ENCODE measurements at regions not wholly inside any gene's neighbourhood (a gene's known extent, or its start where the extent isn't known, plus 50 kb on each side); places are given as distances from the start of the nearest gene placed in this dataset.

GRCh38 chr2:186201371-186201770, 284.7 kb upstream of the ZC3H15 start:
- Mint-ChIP-seq H3K4me1 (ENCODE audit: low read depth) (no peaks in the 10 kb centered on the region), H3K4me3 (no peak overlapping the region), H3K27ac (no peak overlapping the region), H3K9me3 (no peaks in the 10 kb centered on the region), H3K27me3 (ENCODE audit: low read depth) (no peaks in the 10 kb centered on the region), H3K36me3 (ENCODE audit: low read depth) (no peaks in the 10 kb centered on the region)

DNA sequence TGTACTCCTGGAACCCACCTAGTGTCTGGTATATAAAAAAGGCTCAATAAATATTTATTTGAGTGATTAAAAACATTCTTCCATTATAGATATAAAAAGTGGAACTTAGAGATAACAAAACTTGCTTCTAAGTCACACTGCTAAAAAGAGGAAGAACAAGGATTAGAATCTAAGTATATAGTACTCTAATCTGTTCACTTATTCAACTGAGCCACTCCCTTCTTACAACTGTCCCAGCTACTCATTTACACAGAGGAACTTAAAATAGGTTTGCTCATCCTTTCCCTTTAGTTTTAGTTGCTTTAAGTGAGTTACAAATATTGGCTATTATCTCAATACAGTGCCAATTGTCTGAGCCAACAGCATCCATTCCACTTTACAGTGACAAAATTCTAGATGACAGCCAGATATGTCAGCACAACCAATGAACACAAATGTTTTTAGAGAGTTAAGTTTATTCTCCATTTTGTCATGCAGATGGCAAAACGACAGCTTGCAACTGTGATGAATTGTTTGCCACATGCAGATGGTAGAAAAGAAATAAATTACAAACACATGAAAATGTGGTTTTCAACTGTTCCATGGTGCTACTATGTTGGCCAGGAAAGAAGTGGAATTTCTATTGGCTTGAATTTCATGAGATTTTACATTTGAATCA, 280.7 kb upstream of the ZC3H15 start:
- no peaks in the 10 kb centered on the region for H3K36me3 Mint-ChIP-seq (ENCODE audit: low read depth)
- H3K4me1 Mint-ChIP-seq (ENCODE audit: low read depth): no peaks in the 10 kb centered on the region
- H3K27me3 Mint-ChIP-seq (ENCODE audit: low read depth): no peaks in the 10 kb centered on the region
- no peak overlapping the region for H3K27ac Mint-ChIP-seq
- no peaks in the 10 kb centered on the region for H3K9me3 Mint-ChIP-seq
- no peak overlapping the region for H3K4me3 Mint-ChIP-seq

DNA sequence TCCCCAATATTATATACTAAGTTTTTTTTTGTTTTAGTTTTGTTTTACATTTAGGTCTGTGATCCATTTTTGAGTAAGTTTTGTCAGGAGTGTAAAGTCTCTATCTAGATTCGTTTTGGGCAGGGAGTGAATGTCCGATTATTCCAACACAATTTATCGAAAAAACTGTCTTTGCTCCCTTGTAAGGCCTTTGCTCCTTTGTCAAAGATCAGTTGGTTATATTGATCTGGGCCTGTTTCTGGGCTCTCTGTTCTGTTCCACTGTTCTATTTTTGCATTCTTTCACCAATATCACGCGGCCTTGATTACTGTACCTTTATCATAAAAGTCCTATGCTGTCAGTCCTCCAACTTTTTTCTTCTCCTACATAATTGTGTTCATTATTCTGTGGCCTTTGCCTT, 276.5 kb upstream of the ZC3H15 start:
- Mint-ChIP-seq H3K9me3 (no peaks in the 10 kb centered on the region), H3K4me3 (no peak overlapping the region), H3K36me3 (ENCODE audit: low read depth) (no peaks in the 10 kb centered on the region), H3K27me3 (ENCODE audit: low read depth) (no peaks in the 10 kb centered on the region), H3K27ac (no peak overlapping the region), H3K4me1 (ENCODE audit: low read depth) (no peaks in the 10 kb centered on the region)

DNA sequence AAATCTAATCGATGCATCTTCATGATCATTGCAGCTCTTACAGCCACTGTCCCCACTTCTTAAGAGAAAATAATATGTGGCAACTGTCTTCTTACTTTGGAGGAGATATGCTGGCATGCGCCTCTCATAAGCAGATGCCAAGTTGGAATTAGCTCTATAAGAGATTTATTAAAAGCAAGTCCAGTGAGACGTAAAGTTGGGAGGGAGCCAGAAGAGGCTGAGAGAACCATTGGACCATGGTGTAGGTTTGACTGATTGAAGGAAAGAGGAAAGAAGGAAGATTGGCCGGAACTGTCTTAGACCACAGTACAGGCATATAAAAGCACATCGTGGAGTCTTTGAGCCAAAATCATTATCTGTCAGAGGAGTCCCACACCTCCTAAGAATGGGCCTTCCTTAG, 265.7 kb upstream of the ZC3H15 start:
- Mint-ChIP-seq H3K27me3 (ENCODE audit: low read depth) (no peaks in the 10 kb centered on the region), H3K36me3 (ENCODE audit: low read depth) (no peaks in the 10 kb centered on the region), H3K9me3 (peaks cover 6% of the 10 kb centered on the region), H3K4me3 (no peak overlapping the region), H3K4me1 (ENCODE audit: low read depth) (no peaks in the 10 kb centered on the region), H3K27ac (no peak overlapping the region)

DNA sequence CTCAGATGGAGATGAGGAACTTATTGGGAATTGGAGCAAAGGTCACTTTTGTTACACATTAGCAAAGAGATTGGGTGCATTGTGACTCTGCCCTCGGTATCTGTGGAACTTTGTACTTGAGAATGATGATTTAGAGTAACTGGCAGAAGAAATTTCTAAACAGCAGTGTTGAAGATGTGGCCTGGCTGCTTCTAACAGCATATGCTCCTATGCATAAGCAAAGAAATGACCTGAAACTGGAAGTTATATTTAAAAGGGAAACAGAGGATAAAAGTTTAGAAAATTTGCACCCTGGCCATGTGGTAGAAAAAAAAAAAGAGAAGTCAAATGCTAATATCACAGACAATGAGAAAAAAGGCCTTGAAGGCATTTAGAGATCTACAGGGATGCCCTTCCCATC, 256.8 kb upstream of the ZC3H15 start:
- peaks cover 2% of the 10 kb centered on the region for H3K36me3 Mint-ChIP-seq (ENCODE audit: low read depth)
- no peaks in the 10 kb centered on the region for H3K27me3 Mint-ChIP-seq (ENCODE audit: low read depth)
- no peaks in the 10 kb centered on the region for H3K4me1 Mint-ChIP-seq (ENCODE audit: low read depth)
- no peak overlapping the region for H3K4me3 Mint-ChIP-seq
- H3K9me3 Mint-ChIP-seq: peaks cover 56% of the 10 kb centered on the region
- no peak overlapping the region for H3K27ac Mint-ChIP-seq

DNA sequence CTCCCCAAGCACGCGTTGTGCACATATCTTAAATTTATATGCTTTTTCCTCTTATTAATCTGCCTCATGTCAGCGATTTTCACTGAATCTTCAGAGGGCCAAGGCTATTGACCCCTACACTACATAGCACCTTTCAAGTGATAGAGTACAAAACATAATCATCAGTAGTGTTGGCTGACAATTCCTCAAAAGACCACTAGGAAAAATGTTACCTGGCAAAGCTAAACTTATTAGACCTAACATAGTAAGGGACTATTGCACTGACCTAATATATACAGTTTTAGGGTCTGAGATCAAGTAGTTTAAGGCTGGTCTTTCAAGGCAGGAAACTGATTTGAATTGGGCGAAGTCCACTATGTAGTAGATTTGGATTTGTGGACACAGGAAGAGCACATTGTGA, 244.2 kb upstream of the ZC3H15 start:
- H3K27me3 Mint-ChIP-seq (ENCODE audit: low read depth): no peaks in the 10 kb centered on the region
- H3K36me3 Mint-ChIP-seq (ENCODE audit: low read depth): no peaks in the 10 kb centered on the region
- H3K4me3 Mint-ChIP-seq: no peak overlapping the region
- H3K4me1 Mint-ChIP-seq (ENCODE audit: low read depth): no peaks in the 10 kb centered on the region
- peaks cover 2% of the 10 kb centered on the region for H3K9me3 Mint-ChIP-seq
- H3K27ac Mint-ChIP-seq: no peak overlapping the region

- Mint-ChIP-seq H3K27me3 (ENCODE audit: low read depth) (no peaks in the 10 kb centered on the region), H3K9me3 (no peaks in the 10 kb centered on the region), H3K36me3 (ENCODE audit: low read depth) (no peaks in the 10 kb centered on the region)
These were observed 231.3 kb upstream of the ZC3H15 start for GRCh38 chr2:186254759-186255158.

DNA sequence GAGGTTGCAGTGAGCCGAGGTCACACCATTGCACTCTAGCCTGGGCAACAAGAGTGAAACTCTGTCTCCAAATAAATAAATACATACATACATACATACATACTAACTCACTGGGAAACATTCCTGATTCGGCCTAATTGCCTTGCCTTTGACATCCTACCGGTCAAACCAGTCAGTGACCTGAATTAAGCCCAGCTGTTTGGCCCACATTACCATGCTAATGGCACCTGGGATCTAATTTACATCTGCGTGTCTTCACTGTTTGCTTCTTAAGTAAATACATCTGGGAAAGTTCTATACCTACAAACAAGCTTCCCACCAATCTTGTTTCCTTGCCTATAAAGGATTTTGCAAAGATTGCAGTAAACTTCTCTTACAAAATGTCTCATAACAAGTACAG, 230.2 kb upstream of the ZC3H15 start:
- no peaks in the 10 kb centered on the region for H3K36me3 Mint-ChIP-seq (ENCODE audit: low read depth)

More at GRCh38 chr2:186254759-186255158, 231.3 kb upstream of the ZC3H15 start:
- no peak overlapping the region for H3K27ac Mint-ChIP-seq
- H3K4me1 Mint-ChIP-seq (ENCODE audit: low read depth): no peaks in the 10 kb centered on the region
- H3K4me3 Mint-ChIP-seq: no peak overlapping the region

DNA sequence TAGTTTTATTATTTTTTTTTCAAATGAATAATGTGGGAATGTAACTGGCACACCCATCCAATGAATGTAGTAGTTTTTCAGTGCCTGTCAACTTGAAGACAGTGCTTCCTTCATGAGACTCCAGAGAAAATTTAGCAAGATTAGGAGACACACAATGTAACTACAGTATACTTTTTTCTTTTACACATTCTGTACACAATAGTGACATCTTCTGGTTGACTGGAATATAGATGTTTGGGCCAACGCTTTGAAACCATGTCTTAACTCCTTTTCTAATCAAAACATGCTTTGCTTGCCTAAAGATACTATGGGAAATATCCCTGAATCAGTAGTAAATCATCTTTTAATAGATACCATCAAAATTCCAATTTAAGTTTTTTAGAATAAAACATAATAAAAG, 229.5 kb upstream of the ZC3H15 start:
- H3K4me3 Mint-ChIP-seq: no peak overlapping the region
- H3K27me3 Mint-ChIP-seq (ENCODE audit: low read depth): no peaks in the 10 kb centered on the region
- no peak overlapping the region for H3K27ac Mint-ChIP-seq
- no peaks in the 10 kb centered on the region for H3K36me3 Mint-ChIP-seq (ENCODE audit: low read depth)
- no peaks in the 10 kb centered on the region for H3K9me3 Mint-ChIP-seq
- H3K4me1 Mint-ChIP-seq (ENCODE audit: low read depth): no peaks in the 10 kb centered on the region

More for the DNA sequence above, 230.2 kb upstream of the ZC3H15 start:
- H3K27ac Mint-ChIP-seq: no peak overlapping the region
- H3K9me3 Mint-ChIP-seq: no peaks in the 10 kb centered on the region
- H3K27me3 Mint-ChIP-seq (ENCODE audit: low read depth): no peaks in the 10 kb centered on the region
- H3K4me3 Mint-ChIP-seq: no peak overlapping the region
- no peaks in the 10 kb centered on the region for H3K4me1 Mint-ChIP-seq (ENCODE audit: low read depth)

- H3K4me1 Mint-ChIP-seq (ENCODE audit: low read depth): no peaks in the 10 kb centered on the region
- H3K27me3 Mint-ChIP-seq (ENCODE audit: low read depth): no peaks in the 10 kb centered on the region
- H3K4me3 Mint-ChIP-seq: no peak overlapping the region
- H3K36me3 Mint-ChIP-seq (ENCODE audit: low read depth): no peaks in the 10 kb centered on the region
- peaks cover 10% of the 10 kb centered on the region for H3K9me3 Mint-ChIP-seq
- H3K27ac Mint-ChIP-seq: no peak overlapping the region
These were observed 222.3 kb upstream of the ZC3H15 start for GRCh38 chr2:186263673-186264250.

DNA sequence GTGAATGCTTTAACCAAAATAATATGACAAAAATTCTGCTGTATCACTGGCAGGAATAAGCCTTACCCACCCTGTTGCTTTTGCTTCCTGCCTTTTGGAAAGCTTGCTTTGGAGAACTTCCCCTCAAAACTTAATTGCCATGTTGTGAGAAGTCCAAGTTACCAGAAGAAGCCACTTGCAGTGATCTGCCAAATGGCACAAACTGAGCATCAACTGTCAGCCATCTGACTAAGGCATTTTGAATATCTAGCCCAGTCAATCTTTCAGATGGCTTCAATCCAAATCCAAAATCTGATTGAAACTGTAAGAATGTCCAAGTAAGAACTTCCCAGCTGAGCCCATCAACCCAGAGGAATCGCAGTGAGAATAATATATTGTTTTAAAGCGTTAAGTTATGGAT, 216.5 kb upstream of the ZC3H15 start:
- Mint-ChIP-seq H3K4me3 (no peak overlapping the region), H3K36me3 (ENCODE audit: low read depth) (no peaks in the 10 kb centered on the region), H3K4me1 (ENCODE audit: low read depth) (no peaks in the 10 kb centered on the region), H3K27ac (no peak overlapping the region), H3K9me3 (peaks cover 10% of the 10 kb centered on the region), H3K27me3 (ENCODE audit: low read depth) (no peaks in the 10 kb centered on the region)

- Mint-ChIP-seq H3K4me1 (ENCODE audit: low read depth) (no peaks in the 10 kb centered on the region), H3K9me3 (no peaks in the 10 kb centered on the region), H3K4me3 (no peak overlapping the region), H3K27me3 (ENCODE audit: low read depth) (no peaks in the 10 kb centered on the region), H3K27ac (no peak overlapping the region), H3K36me3 (ENCODE audit: low read depth) (no peaks in the 10 kb centered on the region)
These were observed 212.1 kb upstream of the ZC3H15 start for GRCh38 chr2:186273953-186274352.

DNA sequence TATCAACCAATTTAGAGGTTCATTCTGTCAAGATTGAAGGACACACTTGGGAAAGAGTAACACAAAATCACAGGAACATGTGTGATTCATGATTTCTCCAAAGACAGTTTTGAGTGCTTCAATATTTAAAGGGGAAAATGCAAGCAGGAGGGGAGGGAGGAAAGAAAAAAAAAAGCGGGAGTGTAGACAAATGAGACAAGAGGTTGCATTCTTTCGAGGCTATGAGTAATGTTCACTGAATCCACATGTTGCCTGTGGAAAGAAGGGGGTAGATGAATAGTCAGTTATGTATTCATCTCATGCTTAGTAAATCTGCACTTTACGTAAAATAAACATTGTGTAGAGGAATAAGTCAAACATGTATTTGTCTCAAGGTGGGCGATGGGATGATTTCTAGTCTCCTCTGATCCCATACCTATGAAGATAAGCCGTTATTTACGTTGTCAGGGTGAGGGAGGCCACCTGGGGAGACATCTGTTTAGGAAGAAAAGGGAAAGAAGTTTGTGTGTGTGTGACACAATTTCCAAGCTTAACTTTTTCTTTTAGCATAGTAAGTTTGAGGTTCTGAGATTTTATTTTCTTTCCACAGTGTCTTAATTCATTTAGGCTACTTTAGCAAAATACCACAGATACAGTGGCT, 211.0 kb upstream of the ZC3H15 start:
- Mint-ChIP-seq H3K9me3 (no peaks in the 10 kb centered on the region), H3K27me3 (ENCODE audit: low read depth) (no peaks in the 10 kb centered on the region), H3K36me3 (ENCODE audit: low read depth) (no peaks in the 10 kb centered on the region), H3K4me1 (ENCODE audit: low read depth) (no peaks in the 10 kb centered on the region), H3K27ac (no peak overlapping the region), H3K4me3 (no peak overlapping the region)

DNA sequence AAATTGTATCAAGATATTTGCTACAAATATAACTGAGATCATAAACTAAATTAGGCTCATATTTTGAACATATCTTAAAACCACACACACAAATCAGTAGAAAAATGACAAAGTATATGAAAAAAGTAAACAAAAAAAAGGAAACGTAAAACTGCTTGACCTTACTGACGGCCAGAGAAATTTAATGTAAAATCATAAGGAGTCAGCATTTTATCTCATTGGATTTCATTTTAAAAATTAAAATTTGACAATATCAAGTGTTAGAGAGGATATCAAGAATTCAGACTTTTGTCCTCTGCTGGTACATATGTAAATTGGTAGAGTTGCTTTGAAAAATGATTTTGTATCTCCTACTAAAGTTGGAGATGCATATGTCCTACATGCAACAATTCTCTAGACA, 209.2 kb upstream of the ZC3H15 start:
- H3K36me3 Mint-ChIP-seq (ENCODE audit: low read depth): no peaks in the 10 kb centered on the region
- no peak overlapping the region for H3K27ac Mint-ChIP-seq
- no peak overlapping the region for H3K4me3 Mint-ChIP-seq
- H3K4me1 Mint-ChIP-seq (ENCODE audit: low read depth): no peaks in the 10 kb centered on the region
- H3K27me3 Mint-ChIP-seq (ENCODE audit: low read depth): no peaks in the 10 kb centered on the region
- no peaks in the 10 kb centered on the region for H3K9me3 Mint-ChIP-seq

GRCh38 chr2:186281726-186282125, 204.3 kb upstream of the ZC3H15 start:
- Mint-ChIP-seq H3K9me3 (no peaks in the 10 kb centered on the region), H3K4me3 (no peak overlapping the region), H3K27me3 (ENCODE audit: low read depth) (no peaks in the 10 kb centered on the region), H3K27ac (no peak overlapping the region), H3K36me3 (ENCODE audit: low read depth) (no peaks in the 10 kb centered on the region), H3K4me1 (ENCODE audit: low read depth) (no peaks in the 10 kb centered on the region)

All from T-helper 1 cell treated with Interleukin-12 subunit alpha and Interleukin-12 subunit beta and Interleukin-4 antibody, amounts not matched to agents 30 μg/mL and 1 μg/mL, for 36 hours (primary cell).